Choroid plexus epithelial cell (primary cell): ENCODE measurements at regions not wholly inside any gene's neighbourhood (a gene's known extent, or its start where the extent isn't known, plus 50 kb on each side); places are given as distances from the start of the nearest gene placed in this dataset.

Experiments used
- DNase-seq: peaks from one replicate; pipeline ENCODE4 v3.0.0-alpha.2; 2010; ENCODE audit warnings: low read depth
- H3K4me3 ChIP-seq: 2 replicates; pipeline ENCODE4 v1.5.1; 2011; ENCODE audit warnings: low read depth, mild to moderate bottlenecking, control low read depth, low read length, moderate library complexity
- CTCF ChIP-seq: conservative IDR thresholded peaks from 2 replicates; pipeline ENCODE4 v1.5.1; 2011; ENCODE audit warnings: low read depth, mild to moderate bottlenecking, control low read depth, inconsistent platforms, low read length, moderate library complexity

- no peak for DNase-seq
- TF ChIP-seq CTCF = no peak
- no peak overlapping the region for H3K4me3 ChIP-seq
Measured at GRCh38 chr7:12898620-12899019, 211.2 kb downstream of the ARL4A start.

GRCh38 chr7:12905671-12906070, 218.2 kb downstream of the ARL4A start:
- no peak for DNase-seq
- no peak for TF ChIP-seq CTCF
- no peak overlapping the region for H3K4me3 ChIP-seq

GRCh38 chr7:12907774-12908173, 220.3 kb downstream of the ARL4A start:
- no peak overlapping the region for H3K4me3 ChIP-seq
- TF ChIP-seq CTCF = no peak
- DNase-seq = no peak

GRCh38 chr7:12909483-12909882, 222.1 kb downstream of the ARL4A start:
- no peak for DNase-seq
- no peak for TF ChIP-seq CTCF
- H3K4me3 ChIP-seq = no peak overlapping the region

- H3K4me3 ChIP-seq = no peak overlapping the region
- DNase-seq = no peak
- no peak for TF ChIP-seq CTCF
Measured at GRCh38 chr7:12911053-12911452, 223.6 kb downstream of the ARL4A start.

GRCh38 chr7:12913002-12913401, 225.6 kb downstream of the ARL4A start:
- no peak for DNase-seq
- TF ChIP-seq CTCF = no peak
- H3K4me3 ChIP-seq = no peak overlapping the region

- TF ChIP-seq CTCF = no peak
- DNase-seq = no peak
- H3K4me3 ChIP-seq = no peak overlapping the region
Measured at GRCh38 chr7:12917801-12918200, 230.4 kb downstream of the ARL4A start.
